Lung (tissue), 11 donors: ENCODE measurements at regions not wholly inside any gene's neighbourhood (a gene's known extent, or its start where the extent isn't known, plus 50 kb on each side); places are given as distances from the start of the nearest gene placed in this dataset.

Experiments
- ATAC-seq: fragments of 200-7000 bp; cut with Tn5 transposase; one replicate; pipeline ENCODE4 v1.9.1; 2020; ENCODE audit warnings: moderate number of reproducible peaks; ENCODE audit not compliant: insufficient read depth, low FRiP score
- DNase-seq, 3 donors: peaks; one replicate each; pipeline ENCODE4 v3.0.0-alpha.2; 2013 to 2017
- H3K27ac ChIP-seq, 2 donors: one replicate each; pipeline ENCODE4 v1.5.1; 2013; ENCODE audit warnings: mild to moderate bottlenecking in 2 of 2, moderate library complexity in 2 of 2, control low read depth in 1 of 2, inconsistent platforms in 1 of 2, low read depth in 1 of 2, low read length in 1 of 2
- H3K27me3 ChIP-seq, 3 donors: one replicate each; pipeline ENCODE4 v1.5.1; 2013; ENCODE audit warnings: low read length in 2 of 3; ENCODE audit not compliant: control insufficient read depth in 3 of 3, insufficient read depth in 3 of 3
- H3K36me3 ChIP-seq, 4 donors: one replicate each; pipeline ENCODE4 v1.5.1; 2013; ENCODE audit warnings: low read length in 4 of 4, mild to moderate bottlenecking in 1 of 4, moderate library complexity in 1 of 4; ENCODE audit not compliant: control insufficient read depth in 4 of 4, insufficient read depth in 4 of 4
- H3K4me1 ChIP-seq, 5 donors: one replicate each; pipeline ENCODE4 v1.5.1; 2013; ENCODE audit warnings: low read length in 5 of 5, mild to moderate bottlenecking in 2 of 5, moderate library complexity in 1 of 5; ENCODE audit not compliant: control insufficient read depth in 5 of 5, insufficient read depth in 5 of 5
- H3K4me3 ChIP-seq: one replicate; pipeline ENCODE4 v1.5.1; 2013; ENCODE audit warnings: mild to moderate bottlenecking, control low read depth, moderate library complexity
- H3K9ac ChIP-seq, 2 donors: one replicate each; pipeline ENCODE4 v1.5.1; 2013; ENCODE audit warnings: low read length in 2 of 2, control low read depth in 1 of 2; ENCODE audit not compliant: insufficient read depth in 1 of 2
- H3K9me3 ChIP-seq, 4 donors: one replicate each; pipeline ENCODE4 v1.5.1; 2013; ENCODE audit warnings: low read length in 3 of 4, mild to moderate bottlenecking in 1 of 4, moderate library complexity in 1 of 4; ENCODE audit not compliant: control insufficient read depth in 4 of 4, insufficient read depth in 3 of 4
- CTCF ChIP-seq: IDR thresholded peaks from 2 replicates; pipeline ENCODE4 v1.5.1; 2012; ENCODE audit warnings: mild to moderate bottlenecking; ENCODE audit errors: control extremely low read depth, extremely low read depth
- WGBS, 2 donors: extraction: QIAGEN DNeasy Blood & Tissue Kit; methylation state at CpG; one replicate each; pipeline ENCODE4 v1.1.7; 2013; 5-methylcytosine and 5-hydroxymethylcytosine counted together
- donor health status: control.
- donor health status: control.
- donor health status: Bipolar disorder and iron deficiency.
- donor health status: healthy.
- donor health status: DM: yes; HTN: yes; CAD: no.

- Histone ChIP-seq H3K4me1 (no peaks in the 10 kb centered on the region), H3K4me3 (no peak overlapping the region), H3K27ac (no peak overlapping the region), H3K9me3 (peaks cover 0 to 3% (median 0%) of the 10 kb centered on the region in 4 donors), H3K27me3 (no peaks in the 10 kb centered on the region), H3K9ac (no peak overlapping the region), H3K36me3 (no peaks in the 10 kb centered on the region)
- 78 to 81% methylated on average over 3 of the region's 3 CpGs for WGBS, 2 donors
- DNase-seq (no peak), ATAC-seq (no peak)
- TF ChIP-seq CTCF: no peak
These were observed 426.3 kb downstream of the ZFHX3 start for GRCh38 chr16:72621651-72622050.

GRCh38 chr16:72620853-72621252, 427.1 kb downstream of the ZFHX3 start:
- ATAC-seq: no peak

GRCh38 chr16:72620348-72620747, 427.6 kb downstream of the ZFHX3 start:
- no peak for DNase-seq
- H3K4me1 ChIP-seq: no peaks in the 10 kb centered on the region
- H3K9ac ChIP-seq: no peak overlapping the region
- 89 to 97% methylated on average over 4 of the region's 4 CpGs for WGBS, 2 donors
- no peaks in the 10 kb centered on the region for H3K27me3 ChIP-seq
- no peak for TF ChIP-seq CTCF
- H3K9me3 ChIP-seq: peaks cover 0 to 3% (median 0%) of the 10 kb centered on the region in 4 donors
- no peak overlapping the region for H3K4me3 ChIP-seq
- H3K36me3 ChIP-seq: no peaks in the 10 kb centered on the region
- no peak for ATAC-seq
- H3K27ac ChIP-seq: no peak overlapping the region

More at GRCh38 chr16:72620853-72621252, 427.1 kb downstream of the ZFHX3 start:
- no peak for TF ChIP-seq CTCF
- Histone ChIP-seq H3K9ac (no peak overlapping the region), H3K27ac (no peak overlapping the region), H3K4me1 (no peaks in the 10 kb centered on the region), H3K36me3 (no peaks in the 10 kb centered on the region), H3K4me3 (no peak overlapping the region), H3K9me3 (peaks cover 0 to 3% (median 0%) of the 10 kb centered on the region in 4 donors), H3K27me3 (no peaks in the 10 kb centered on the region)
- no peak for DNase-seq
- 78 to 82% methylated on average over 2 of the region's 2 CpGs for WGBS, 2 donors

- peaks cover 0 to 24% (median 0%) of the 10 kb centered on the region in 5 donors for H3K4me1 ChIP-seq
- no peak overlapping the region for H3K4me3 ChIP-seq
- DNase-seq: no peak
- no peak for ATAC-seq
- 97 to 98% methylated on average over 4 of the region's 4 CpGs for WGBS, 2 donors
- no peaks in the 10 kb centered on the region for H3K36me3 ChIP-seq
- H3K27ac ChIP-seq: no peak overlapping the region
- no peak for TF ChIP-seq CTCF
- no peak overlapping the region for H3K9ac ChIP-seq
- H3K27me3 ChIP-seq: no peaks in the 10 kb centered on the region
- peaks cover 0 to 3% (median 0%) of the 10 kb centered on the region in 4 donors for H3K9me3 ChIP-seq
These were observed 432.1 kb downstream of the ZFHX3 start for GRCh38 chr16:72615856-72616255.
